ENCODE measurements at regions not wholly inside any gene's neighbourhood (a gene's known extent, or its start where the extent isn't known, plus 50 kb on each side); places are given as distances from the start of the nearest gene placed in this dataset.

DNA sequence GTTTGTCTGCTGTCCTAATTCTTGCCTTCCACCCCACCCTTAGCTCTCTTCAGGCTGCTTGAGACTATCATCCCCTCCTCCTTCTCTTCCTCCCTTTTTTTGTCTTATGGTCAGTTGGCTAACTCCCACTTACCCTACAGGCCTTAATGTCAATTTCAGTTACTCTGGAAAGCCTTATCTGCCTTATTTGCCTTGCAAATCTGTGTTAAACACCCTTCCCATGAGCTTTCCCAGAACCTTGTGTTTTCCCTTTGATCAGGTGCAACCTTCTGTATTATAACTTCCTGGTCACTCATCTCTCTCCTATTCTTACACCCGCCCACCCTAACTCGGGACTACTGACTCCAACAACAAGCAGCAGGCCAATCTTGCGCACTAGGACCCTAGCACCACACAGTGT, 74.8 kb downstream of the COX18 start:
- ChIA-PET POLR2A (no interaction called here), CTCF (no interaction called here), RAD21 (ENCODE audit: low non-redundant PET in 1 of 2, low total read pairs in 2 of 2, uncharacterized antibody in 2 of 2, unreplicated experiment in 2 of 2) (no interaction called here)
- Histone ChIP-seq H3K27me3 (ENCODE audit: insufficient read depth, low read length) (peaks cover 4% of the 10 kb centered on the region; the same call in 1 of the 2 replicates), H3K79me2 (ENCODE audit: insufficient read depth, low read length) (no peaks in the 10 kb centered on the region), H3K9me3 (ENCODE audit: control insufficient read depth in 1 of 2, insufficient read depth in 1 of 2, low read depth in 1 of 2, low read length in 2 of 2) (no peaks in the 10 kb centered on the region), H3K4me1 (ENCODE audit: control insufficient read depth in 1 of 2, insufficient read depth in 2 of 2, low read length in 2 of 2) (no peaks in the 10 kb centered on the region), H2AFZ (ENCODE audit: low read depth, low read length, poor library complexity, severe bottlenecking) (no peak overlapping the region), H3K4me2 (ENCODE audit: low read length) (no peak overlapping the region), H3K36me3 (ENCODE audit: control insufficient read depth in 1 of 2, insufficient read depth in 2 of 2, low read length in 2 of 2) (no peaks in the 10 kb centered on the region), H3K4me3 (replicated peaks in 1 of 2; ENCODE audit: low read depth in 1 of 2, low read length in 2 of 2) (no peak overlapping the region), H3K9ac (ENCODE audit: low read length) (no peak overlapping the region), H3K9me2 (ENCODE audit: insufficient read depth) (no peaks in the 10 kb centered on the region), H3K27ac (ENCODE audit: low read depth, low read length) (no peak overlapping the region), H4K20me1 (ENCODE audit: insufficient read depth) (no peaks in the 10 kb centered on the region)
- BruUV-seq (replicated peaks): no TSS peak
- DNase-seq (ENCODE audit: low read depth, low spot score) (no peak), ATAC-seq (no peak)
- intact Hi-C loops (cut with micrococcal nuclease): no loop called here
- TF ChIP-seq CEBPB (IDR thresholded peaks at IDR 0.05; ENCODE audit: low read depth) (no peak), SP1 (IDR thresholded peaks at IDR 0.05; ENCODE audit: low read depth) (no peak), EZH2phosphoT487 (IDR thresholded peaks at IDR 0.05; ENCODE audit: borderline replicate concordance) (no peak), EGR1 (IDR thresholded peaks at IDR 0.05; ENCODE audit: low read depth) (no peak), FOSL1 (IDR thresholded peaks at IDR 0.05; ENCODE audit: low read depth) (no peak), RAD21 (IDR thresholded peaks at IDR 0.05; ENCODE audit: low read depth) (no peak)
- TF ChIP-seq, protein P1, sequence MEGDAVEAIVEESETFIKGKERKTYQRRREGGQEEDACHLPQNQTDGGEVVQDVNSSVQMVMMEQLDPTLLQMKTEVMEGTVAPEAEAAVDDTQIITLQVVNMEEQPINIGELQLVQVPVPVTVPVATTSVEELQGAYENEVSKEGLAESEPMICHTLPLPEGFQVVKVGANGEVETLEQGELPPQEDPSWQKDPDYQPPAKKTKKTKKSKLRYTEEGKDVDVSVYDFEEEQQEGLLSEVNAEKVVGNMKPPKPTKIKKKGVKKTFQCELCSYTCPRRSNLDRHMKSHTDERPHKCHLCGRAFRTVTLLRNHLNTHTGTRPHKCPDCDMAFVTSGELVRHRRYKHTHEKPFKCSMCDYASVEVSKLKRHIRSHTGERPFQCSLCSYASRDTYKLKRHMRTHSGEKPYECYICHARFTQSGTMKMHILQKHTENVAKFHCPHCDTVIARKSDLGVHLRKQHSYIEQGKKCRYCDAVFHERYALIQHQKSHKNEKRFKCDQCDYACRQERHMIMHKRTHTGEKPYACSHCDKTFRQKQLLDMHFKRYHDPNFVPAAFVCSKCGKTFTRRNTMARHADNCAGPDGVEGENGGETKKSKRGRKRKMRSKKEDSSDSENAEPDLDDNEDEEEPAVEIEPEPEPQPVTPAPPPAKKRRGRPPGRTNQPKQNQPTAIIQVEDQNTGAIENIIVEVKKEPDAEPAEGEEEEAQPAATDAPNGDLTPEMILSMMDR (IDR thresholded peaks at IDR 0.05 in 2 of 3, conservative IDR thresholded peaks at IDR 0.05 in 1 of 3; ENCODE audit: borderline replicate concordance in 1 of 3, insufficient read depth in 1 of 3, low read depth in 2 of 3, low read length in 2 of 3): no peak

DNA sequence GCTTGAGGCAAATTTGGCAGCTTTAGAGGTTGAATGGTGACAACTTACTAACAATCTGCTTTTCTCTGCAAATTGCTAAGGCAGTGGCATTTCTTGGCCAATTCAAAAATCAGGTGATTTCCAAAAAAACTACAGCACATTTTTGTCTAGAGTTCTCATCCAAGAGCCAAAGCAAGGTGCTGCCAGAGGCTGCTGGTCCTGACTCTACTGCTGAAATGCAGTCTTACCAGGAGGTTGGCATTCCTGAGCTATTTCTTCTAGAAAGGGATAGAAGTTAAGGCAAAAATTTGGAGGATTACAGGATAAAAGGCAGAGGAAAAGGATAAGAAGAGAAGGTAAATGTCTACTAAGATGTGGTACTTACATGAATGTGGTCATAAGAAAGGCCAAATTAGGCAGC, 75.6 kb downstream of the COX18 start:
- H2AFZ ChIP-seq (ENCODE audit: low read depth, low read length, poor library complexity, severe bottlenecking): no peak overlapping the region
- ChIA-PET POLR2A (no interaction called here), CTCF (no interaction called here), RAD21 (ENCODE audit: low non-redundant PET in 1 of 2, low total read pairs in 2 of 2, uncharacterized antibody in 2 of 2, unreplicated experiment in 2 of 2) (no interaction called here)
- H3K4me1 ChIP-seq (ENCODE audit: control insufficient read depth in 1 of 2, insufficient read depth in 2 of 2, low read length in 2 of 2): no peaks in the 10 kb centered on the region
- TF ChIP-seq, protein P2, sequence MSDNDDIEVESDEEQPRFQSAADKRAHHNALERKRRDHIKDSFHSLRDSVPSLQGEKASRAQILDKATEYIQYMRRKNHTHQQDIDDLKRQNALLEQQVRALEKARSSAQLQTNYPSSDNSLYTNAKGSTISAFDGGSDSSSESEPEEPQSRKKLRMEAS (IDR thresholded peaks at IDR 0.05): no peak
- TF ChIP-seq SRF (IDR thresholded peaks at IDR 0.05; ENCODE audit: low read depth): no peak
- TF ChIP-seq, protein P3, sequence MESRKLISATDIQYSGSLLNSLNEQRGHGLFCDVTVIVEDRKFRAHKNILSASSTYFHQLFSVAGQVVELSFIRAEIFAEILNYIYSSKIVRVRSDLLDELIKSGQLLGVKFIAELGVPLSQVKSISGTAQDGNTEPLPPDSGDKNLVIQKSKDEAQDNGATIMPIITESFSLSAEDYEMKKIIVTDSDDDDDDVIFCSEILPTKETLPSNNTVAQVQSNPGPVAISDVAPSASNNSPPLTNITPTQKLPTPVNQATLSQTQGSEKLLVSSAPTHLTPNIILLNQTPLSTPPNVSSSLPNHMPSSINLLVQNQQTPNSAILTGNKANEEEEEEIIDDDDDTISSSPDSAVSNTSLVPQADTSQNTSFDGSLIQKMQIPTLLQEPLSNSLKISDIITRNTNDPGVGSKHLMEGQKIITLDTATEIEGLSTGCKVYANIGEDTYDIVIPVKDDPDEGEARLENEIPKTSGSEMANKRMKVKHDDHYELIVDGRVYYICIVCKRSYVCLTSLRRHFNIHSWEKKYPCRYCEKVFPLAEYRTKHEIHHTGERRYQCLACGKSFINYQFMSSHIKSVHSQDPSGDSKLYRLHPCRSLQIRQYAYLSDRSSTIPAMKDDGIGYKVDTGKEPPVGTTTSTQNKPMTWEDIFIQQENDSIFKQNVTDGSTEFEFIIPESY (IDR thresholded peaks at IDR 0.05; ENCODE audit: extremely low read depth, insufficient replicate concordance, low read length): no peak
- TF ChIP-seq CBX3 (IDR thresholded peaks at IDR 0.05; ENCODE audit: low read depth): no peak
- H3K9ac ChIP-seq (ENCODE audit: low read length): no peak overlapping the region
- H3K36me3 ChIP-seq (ENCODE audit: control insufficient read depth in 1 of 2, insufficient read depth in 2 of 2, low read length in 2 of 2): no peaks in the 10 kb centered on the region
- no peaks in the 10 kb centered on the region for H3K9me3 ChIP-seq (ENCODE audit: control insufficient read depth in 1 of 2, insufficient read depth in 1 of 2, low read depth in 1 of 2, low read length in 2 of 2)
- H3K27me3 ChIP-seq (ENCODE audit: insufficient read depth, low read length): peaks cover 4% of the 10 kb centered on the region; the same call in 1 of the 2 replicates
- DNase-seq (ENCODE audit: low read depth, low spot score) (no peak), ATAC-seq (no peak)
- H3K79me2 ChIP-seq (ENCODE audit: insufficient read depth, low read length): no peaks in the 10 kb centered on the region
- no peaks in the 10 kb centered on the region for H3K9me2 ChIP-seq (ENCODE audit: insufficient read depth)
- no TSS peak for BruUV-seq (replicated peaks)
- H4K20me1 ChIP-seq (ENCODE audit: insufficient read depth): no peaks in the 10 kb centered on the region
- H3K4me2 ChIP-seq (ENCODE audit: low read length): no peak overlapping the region
- no peak overlapping the region for H3K27ac ChIP-seq (ENCODE audit: low read depth, low read length)
- H3K4me3 ChIP-seq (replicated peaks in 1 of 2; ENCODE audit: low read depth in 1 of 2, low read length in 2 of 2): no peak overlapping the region
- intact Hi-C loops (cut with micrococcal nuclease): no loop called here

Measured in HCT116 (cell line).